CD4-positive, alpha-beta T cell (primary cell): ENCODE measurements at regions not wholly inside any gene's neighbourhood (a gene's known extent, or its start where the extent isn't known, plus 50 kb on each side); places are given as distances from the start of the nearest gene placed in this dataset.

Experiments
- ATAC-seq: fragments of 200-7000 bp; cut with Tn5 transposase; one replicate; pipeline ENCODE4 v1.10.0; 2022; ENCODE audit warnings: mild to moderate bottlenecking; ENCODE audit not compliant: poor library complexity
- CTCF ChIA-PET: fragments of 350-600 bp; sonication (Branson Sonifier 250); formaldehyde crosslinking; loops from one replicate; lab custom pipeline; 2021; ENCODE audit warnings: antibody characterized with exemption, inconsistent platforms; lab: Charles Lee
- POLR2A ChIA-PET: fragments of 350-600 bp; sonication (Branson Sonifier 250); formaldehyde crosslinking; loops from one replicate; lab custom pipeline; 2021; ENCODE audit warnings: antibody characterized with exemption, inconsistent platforms; lab: Charles Lee
- DNase-seq, 14 experiments: peaks; one replicate each; pipeline ENCODE4 v3.0.0-alpha.2; 2013 to 2020; ENCODE audit warnings: mixed read lengths in 2 of 14
- H3K27ac ChIP-seq, 2 donors: one replicate each; pipeline versions ENCODE4 v1.5.1 to v1.7.0; 2013; ENCODE audit warnings: low read length in 2 of 2, low read depth in 1 of 2, mild to moderate bottlenecking in 1 of 2
- H3K27me3 ChIP-seq, 2 experiments: 1 replicate in 1 of 2; 2 replicates in 1 of 2; pipeline versions ENCODE4 v1.6.1 to v1.7.0; 2013; ENCODE audit warnings: low read length in 2 of 2, control low read depth in 1 of 2, mild to moderate bottlenecking in 1 of 2, moderate library complexity in 1 of 2; ENCODE audit not compliant: insufficient read depth in 2 of 2, control insufficient read depth in 1 of 2
- H3K36me3 ChIP-seq: one replicate; pipeline ENCODE4 v1.6.1; 2013; ENCODE audit warnings: low read length, control low read depth; ENCODE audit not compliant: insufficient read depth
- H3K4me1 ChIP-seq: one replicate; pipeline ENCODE4 v1.6.1; 2013; ENCODE audit warnings: low read length, control low read depth; ENCODE audit not compliant: insufficient read depth
- H3K4me3 ChIP-seq: one replicate; pipeline ENCODE4 v1.5.1; 2013; ENCODE audit warnings: mild to moderate bottlenecking, low read length, moderate library complexity
- H3K9me3 ChIP-seq, 2 experiments: 1 replicate in 1 of 2; 2 replicates in 1 of 2; pipeline versions ENCODE4 v1.6.1 to v1.7.0; 2013; ENCODE audit warnings: low read length in 2 of 2, mild to moderate bottlenecking in 2 of 2, control low read depth in 1 of 2, moderate library complexity in 1 of 2; ENCODE audit not compliant: control insufficient read depth in 1 of 2, insufficient read depth in 1 of 2
- H3K27ac Mint-ChIP-seq: one replicate; pipeline ENCODE4 v1.8.0; 2020; ENCODE audit warnings: mixed read lengths
- H3K27me3 Mint-ChIP-seq: one replicate; pipeline ENCODE4 v1.8.0; 2021; ENCODE audit warnings: mixed read lengths
- H3K36me3 Mint-ChIP-seq: one replicate; pipeline ENCODE4 v1.8.0; 2021; ENCODE audit warnings: low read depth, mixed read lengths
- H3K4me1 Mint-ChIP-seq: one replicate; pipeline ENCODE4 v1.8.0; 2021; ENCODE audit warnings: low read depth, mixed read lengths
- H3K4me3 Mint-ChIP-seq: one replicate; pipeline ENCODE4 v1.8.0; 2020; ENCODE audit warnings: mild to moderate bottlenecking, mixed read lengths
- H3K9me3 Mint-ChIP-seq: one replicate; pipeline ENCODE4 v1.8.0; 2020; ENCODE audit warnings: mixed read lengths
- CTCF ChIP-seq: fragments of 200-600 bp; IDR thresholded peaks from one replicate; pipeline ENCODE4 v1.8.0; 2022; ENCODE audit warnings: antibody characterized with exemption, mild to moderate bottlenecking
- intact Hi-C, 2 experiments: fragments of 100-400 bp; cut with DNase I in 1 of 2; cut with micrococcal nuclease in 1 of 2; formaldehyde crosslinking; loops; one replicate each; pipeline versions ENCODE4 v1.15.1 to v1.9.0; 2023 to 2025; cut with DNase I, micrococcal nuclease

DNA sequence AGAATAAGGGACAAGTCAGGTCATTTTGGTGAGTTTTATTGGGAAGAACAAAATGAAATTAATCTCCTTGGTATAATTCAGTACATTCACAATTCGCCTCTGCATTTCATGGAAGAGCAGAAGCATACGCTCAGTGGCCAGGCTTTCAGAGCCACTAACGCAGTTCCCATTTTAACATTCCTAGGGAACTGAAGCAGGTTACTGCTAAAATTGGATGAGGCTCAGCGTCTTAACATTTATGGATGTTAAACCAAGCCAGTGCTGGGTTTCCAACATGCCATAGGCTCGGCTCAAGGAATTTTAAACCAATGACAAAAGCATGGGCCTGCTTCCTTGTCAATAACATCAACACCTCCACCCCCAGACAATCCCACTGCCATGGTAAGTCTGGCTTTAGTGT lies 172.7 kb upstream of the PRICKLE2 start:
- Histone ChIP-seq H3K4me3 (no peak overlapping the region), H3K27me3 (no peaks in the 10 kb centered on the region), H3K4me1 (no peaks in the 10 kb centered on the region), H3K27ac (no peak overlapping the region), H3K36me3 (no peaks in the 10 kb centered on the region), H3K9me3 (no peaks in the 10 kb centered on the region)
- no peaks in the 10 kb centered on the region for H3K4me1 Mint-ChIP-seq
- DNase-seq = no peak
- POLR2A ChIA-PET = no interaction called here
- CTCF ChIA-PET = no interaction called here
- H3K4me3 Mint-ChIP-seq = no peak overlapping the region
- H3K9me3 Mint-ChIP-seq = no peaks in the 10 kb centered on the region
- H3K36me3 Mint-ChIP-seq = no peaks in the 10 kb centered on the region
- H3K27ac Mint-ChIP-seq = no peak overlapping the region
- TF ChIP-seq CTCF = no peak
- H3K27me3 Mint-ChIP-seq = no peaks in the 10 kb centered on the region
- no peak for ATAC-seq
- intact Hi-C loops = loop anchor here (2.0 to 5.0 kb wide), 2 partner anchors 366 to 367 kb away; no protein-coding TSS in a partner anchor

GRCh38 chr3:64397573-64397972 lies 172.3 kb upstream of the PRICKLE2 start:
- no peaks in the 10 kb centered on the region for H3K36me3 Mint-ChIP-seq
- no peaks in the 10 kb centered on the region for H3K27me3 ChIP-seq
- no peaks in the 10 kb centered on the region for H3K4me1 Mint-ChIP-seq
- no peak overlapping the region for H3K27ac ChIP-seq
- H3K4me3 Mint-ChIP-seq = no peak overlapping the region
- no peaks in the 10 kb centered on the region for H3K4me1 ChIP-seq
- no peaks in the 10 kb centered on the region for H3K27me3 Mint-ChIP-seq
- H3K36me3 ChIP-seq = no peaks in the 10 kb centered on the region
- ATAC-seq = no peak
- H3K4me3 ChIP-seq = no peak overlapping the region
- no peak for TF ChIP-seq CTCF
- no peak for DNase-seq
- no peak overlapping the region for H3K27ac Mint-ChIP-seq
- ChIA-PET CTCF (no interaction called here), POLR2A (no interaction called here)
- no peaks in the 10 kb centered on the region for H3K9me3 Mint-ChIP-seq
- H3K9me3 ChIP-seq = no peaks in the 10 kb centered on the region
- intact Hi-C loops = loop anchor here in 1 of 2 experiments (5.0 kb wide), 1 partner anchor 365 kb away; no protein-coding TSS in a partner anchor

GRCh38 chr3:64395490-64395889 lies 170.2 kb upstream of the PRICKLE2 start:
- Mint-ChIP-seq H3K4me3 (no peak overlapping the region), H3K4me1 (no peaks in the 10 kb centered on the region), H3K36me3 (no peaks in the 10 kb centered on the region), H3K9me3 (no peaks in the 10 kb centered on the region), H3K27ac (no peak overlapping the region), H3K27me3 (no peaks in the 10 kb centered on the region)
- no peak for DNase-seq
- no peaks in the 10 kb centered on the region for H3K4me1 ChIP-seq
- ChIA-PET POLR2A (no interaction called here), CTCF (no interaction called here)
- no peak overlapping the region for H3K4me3 ChIP-seq
- H3K9me3 ChIP-seq = no peaks in the 10 kb centered on the region
- intact Hi-C loops = loop anchor here in 1 of 2 experiments (5.0 kb wide), 1 partner anchor 363 kb away; no protein-coding TSS in a partner anchor
- no peak for TF ChIP-seq CTCF
- no peak overlapping the region for H3K27ac ChIP-seq
- H3K36me3 ChIP-seq = no peaks in the 10 kb centered on the region
- ATAC-seq = no peak
- no peaks in the 10 kb centered on the region for H3K27me3 ChIP-seq
